Uterus (tissue), 3 donors: ENCODE measurements at regions not wholly inside any gene's neighbourhood (a gene's known extent, or its start where the extent isn't known, plus 50 kb on each side); places are given as distances from the start of the nearest gene placed in this dataset.

Experiments used
- DNase-seq, 2 donors: peaks; one replicate each; pipeline ENCODE4 v3.0.0-alpha.2; 2019 to 2020
- H3K27ac ChIP-seq, 2 donors: fragments of 200-600 bp; sonication (generic); 1 replicate in 1 of 2; 2 replicates in 1 of 2; pipeline ENCODE4 v1.5.1; 2016 to 2018
- H3K27me3 ChIP-seq, 2 donors: fragments of 200-600 bp; sonication (generic); one replicate each; pipeline ENCODE4 v1.5.1; 2018 to 2019; ENCODE audit warnings: control low read depth in 1 of 2
- H3K36me3 ChIP-seq, 2 donors: fragments of 200-600 bp; sonication (generic); one replicate each; pipeline ENCODE4 v1.5.1; 2019; ENCODE audit warnings: control low read depth in 1 of 2
- H3K4me1 ChIP-seq, 2 donors: fragments of 200-600 bp; sonication (generic); one replicate each; pipeline ENCODE4 v1.5.1; 2018 to 2019; ENCODE audit warnings: control low read depth in 1 of 2
- H3K4me3 ChIP-seq, 2 donors: fragments of 200-600 bp; sonication (generic); 1 replicate in 1 of 2; 2 replicates in 1 of 2; pipeline ENCODE4 v1.5.1; 2018 to 2019; ENCODE audit warnings: mild to moderate bottlenecking in 1 of 2
- H3K9me3 ChIP-seq, 2 donors: fragments of 200-600 bp; sonication (generic); one replicate each; pipeline ENCODE4 v1.5.1; 2019; ENCODE audit warnings: control low read depth in 1 of 2
- CTCF ChIP-seq, 4 experiments: fragments of 200-600 bp in 2 of 4; fragments of 450-650 bp in 2 of 4; sonication (generic) in 2 of 4; IDR thresholded peaks; one replicate each; pipeline ENCODE4 v1.5.1; 2016 to 2019; ENCODE audit warnings: antibody characterized with exemption in 4 of 4, mild to moderate bottlenecking in 2 of 4, moderate library complexity in 1 of 4
- POLR2A ChIP-seq, 2 donors: fragments of 450-650 bp; IDR thresholded peaks; one replicate each; pipeline ENCODE4 v1.6.1; 2016; ENCODE audit warnings: antibody characterized with exemption in 2 of 2, mild to moderate bottlenecking in 1 of 2, moderate library complexity in 1 of 2
- intact Hi-C: fragments of 100-400 bp; cut with DNase I; formaldehyde crosslinking; loops from one replicate; pipeline ENCODE4 v1.15.1; 2023; ENCODE audit warnings: low total_unique reads
- donor health status: DM: yes; HTN: yes; CAD: no.

- H3K27ac ChIP-seq = no peak overlapping the region
- no peaks in the 10 kb centered on the region for H3K27me3 ChIP-seq
- no peak for DNase-seq
- no peak overlapping the region for H3K4me3 ChIP-seq
- no peaks in the 10 kb centered on the region for H3K9me3 ChIP-seq
- TF ChIP-seq POLR2A (IDR thresholded peaks at IDR 0.05) (no peak), CTCF (IDR thresholded peaks at IDR 0.05) (no peak)
- H3K4me1 ChIP-seq = no peaks in the 10 kb centered on the region
- intact Hi-C loops = no loop called here
- H3K36me3 ChIP-seq = no peaks in the 10 kb centered on the region
These were observed 129.2 kb upstream of the PAK3 start for GRCh38 chrX:110966839-110967238.

- Histone ChIP-seq H3K4me1 (no peaks in the 10 kb centered on the region), H3K27ac (no peak overlapping the region), H3K36me3 (no peaks in the 10 kb centered on the region), H3K9me3 (no peaks in the 10 kb centered on the region), H3K27me3 (no peaks in the 10 kb centered on the region), H3K4me3 (no peak overlapping the region)
- TF ChIP-seq CTCF (IDR thresholded peaks at IDR 0.05) = no peak
- no peak for TF ChIP-seq POLR2A (IDR thresholded peaks at IDR 0.05)
- no peak for DNase-seq
- intact Hi-C loops = no loop called here
These were observed 129.9 kb upstream of the PAK3 start for GRCh38 chrX:110966091-110966454.

- intact Hi-C loops = no loop called here
- TF ChIP-seq POLR2A (IDR thresholded peaks at IDR 0.05) (no peak), CTCF (IDR thresholded peaks at IDR 0.05) (no peak)
- Histone ChIP-seq H3K4me3 (no peak overlapping the region), H3K36me3 (no peaks in the 10 kb centered on the region), H3K27ac (no peak overlapping the region), H3K4me1 (no peaks in the 10 kb centered on the region), H3K27me3 (peaks cover 0 to 4% of the 10 kb centered on the region in 2 donors), H3K9me3 (no peaks in the 10 kb centered on the region)
- DNase-seq = no peak
These were observed 130.4 kb upstream of the PAK3 start for GRCh38 chrX:110965409-110966090.

GRCh38 chrX:110964786-110965185, 131.2 kb upstream of the PAK3 start:
- H3K27me3 ChIP-seq = peaks cover 0 to 5% of the 10 kb centered on the region in 2 donors
- no peak overlapping the region for H3K27ac ChIP-seq
- DNase-seq = no peak
- intact Hi-C loops = no loop called here
- no peaks in the 10 kb centered on the region for H3K9me3 ChIP-seq
- H3K4me1 ChIP-seq = no peaks in the 10 kb centered on the region
- H3K4me3 ChIP-seq = no peak overlapping the region
- TF ChIP-seq POLR2A (IDR thresholded peaks at IDR 0.05) = no peak
- TF ChIP-seq CTCF (IDR thresholded peaks at IDR 0.05) = no peak
- H3K36me3 ChIP-seq = no peaks in the 10 kb centered on the region

- Histone ChIP-seq H3K4me3 (no peak overlapping the region), H3K27ac (no peak overlapping the region), H3K27me3 (peaks cover 0 to 5% of the 10 kb centered on the region in 2 donors), H3K9me3 (no peaks in the 10 kb centered on the region), H3K4me1 (no peaks in the 10 kb centered on the region), H3K36me3 (no peaks in the 10 kb centered on the region)
- intact Hi-C loops = no loop called here
- TF ChIP-seq POLR2A (IDR thresholded peaks at IDR 0.05) (no peak), CTCF (IDR thresholded peaks at IDR 0.05) (no peak)
- DNase-seq = no peak
These were observed 133.5 kb upstream of the PAK3 start for GRCh38 chrX:110962451-110962850.
